HEK293 (cell line): ENCODE measurements at regions not wholly inside any gene's neighbourhood (a gene's known extent, or its start where the extent isn't known, plus 50 kb on each side); places are given as distances from the start of the nearest gene placed in this dataset.

Source experiments
- CTCF ChIA-PET: fragments of 350-600 bp; formaldehyde crosslinking; extraction: SDS; loops from one replicate; lab custom pipeline; 2021; ENCODE audit warnings: antibody characterized with exemption; lab: Yijun Ruan, JAX
- POLR2A ChIA-PET: fragments of 300-600 bp; formaldehyde crosslinking; extraction: SDS; loops from one replicate; lab custom pipeline; 2020; ENCODE audit warnings: antibody characterized with exemption, inconsistent platforms; lab: Yijun Ruan, JAX
- H3K27ac ChIP-seq: fragments of 200-500 bp; sonication (Bioruptor generic); 2 replicates; pipeline ENCODE4 v1.5.1; 2014; ENCODE audit warnings: low read depth, low read length, control low read depth, inconsistent platforms; ENCODE audit errors: extremely low read depth
- H3K36me3 ChIP-seq, 2 experiments: fragments of 200-500 bp in 1 of 2; sonication (Bioruptor generic) in 1 of 2; 1 replicate in 1 of 2; 2 replicates in 1 of 2; pipeline ENCODE4 v1.5.1; 2014 to 2017; ENCODE audit warnings: inconsistent platforms in 2 of 2, low read length in 2 of 2; ENCODE audit not compliant: control insufficient read depth in 2 of 2, insufficient read depth in 1 of 2
- H3K4me1 ChIP-seq: fragments of 200-500 bp; sonication (Bioruptor generic); 2 replicates; pipeline ENCODE4 v1.5.1; 2014; ENCODE audit warnings: mild to moderate bottlenecking, low read length, inconsistent platforms; ENCODE audit not compliant: control insufficient read depth, insufficient read depth
- H3K4me3 ChIP-seq: 2 replicates; pipeline ENCODE4 v1.5.1; 2011; ENCODE audit warnings: low read depth, mild to moderate bottlenecking, control low read depth, low read length, moderate library complexity
- H3K9me3 ChIP-seq: fragments of 200-500 bp; sonication (Bioruptor generic); 2 replicates; pipeline ENCODE4 v1.5.1; 2014; ENCODE audit warnings: low read depth, low read length, inconsistent platforms; ENCODE audit not compliant: control insufficient read depth, insufficient read depth
- CTCF ChIP-seq: fragments of 450-650 bp; formaldehyde crosslinking; IDR thresholded peaks from 2 replicates; pipeline ENCODE4 v1.5.1; 2016; ENCODE audit warnings: missing biosample characterization, missing genetic modification characterization
- INSM2 ChIP-seq: fragments of 450-650 bp; formaldehyde crosslinking; IDR thresholded peaks from 2 replicates; pipeline ENCODE4 v1.5.1; 2016; ENCODE audit warnings: missing biosample characterization, missing genetic modification characterization
- KLF10 ChIP-seq: fragments of 450-650 bp; IDR thresholded peaks from 2 replicates; pipeline ENCODE4 v1.5.1; 2018; ENCODE audit warnings: missing biosample characterization, mild to moderate bottlenecking, missing genetic modification characterization
- ZNF214 ChIP-seq: fragments of 450-650 bp; formaldehyde crosslinking; IDR thresholded peaks from 2 replicates; pipeline ENCODE4 v1.5.1; 2017; ENCODE audit warnings: missing biosample characterization, mild to moderate bottlenecking, missing genetic modification characterization, borderline replicate concordance
- ZNF248 ChIP-seq: fragments of 450-650 bp; formaldehyde crosslinking; IDR thresholded peaks from 2 replicates; pipeline ENCODE4 v1.5.1; 2017; ENCODE audit warnings: missing biosample characterization, missing genetic modification characterization
- ZNF266 ChIP-seq: fragments of 450-650 bp; formaldehyde crosslinking; IDR thresholded peaks from 2 replicates; pipeline ENCODE4 v1.5.1; 2016; ENCODE audit warnings: missing biosample characterization, missing genetic modification characterization, low read depth
- ZNF426 ChIP-seq: fragments of 450-650 bp; formaldehyde crosslinking; IDR thresholded peaks from 2 replicates; pipeline ENCODE4 v1.5.1; 2017; ENCODE audit warnings: missing biosample characterization, missing genetic modification characterization, mild to moderate bottlenecking, inconsistent platforms, moderate library complexity
- ZNF555 ChIP-seq: fragments of 450-650 bp; formaldehyde crosslinking; conservative IDR thresholded peaks from 2 replicates; pipeline ENCODE4 v1.5.1; 2017; ENCODE audit warnings: missing biosample characterization, mild to moderate bottlenecking, missing genetic modification characterization, inconsistent platforms
- ZNF704 ChIP-seq: fragments of 450-650 bp; formaldehyde crosslinking; IDR thresholded peaks from 2 replicates; pipeline ENCODE4 v1.5.1; 2016; ENCODE audit warnings: missing biosample characterization, missing genetic modification characterization
- ZXDB ChIP-seq: fragments of 450-650 bp; formaldehyde crosslinking; IDR thresholded peaks from 2 replicates; pipeline ENCODE4 v1.5.1; 2016; ENCODE audit warnings: missing biosample characterization, missing genetic modification characterization
- TF ChIP-seq, protein P1 (sequence below): fragments of 450-650 bp; formaldehyde crosslinking; IDR thresholded peaks from 2 replicates; pipeline ENCODE4 v1.5.0; 2017; ENCODE audit warnings: missing biosample characterization, missing genetic modification characterization, borderline replicate concordance

GRCh38 chr5:174176511-174176910, 131.0 kb downstream of the NSG2 start (continued):
- TF ChIP-seq, protein P1, sequence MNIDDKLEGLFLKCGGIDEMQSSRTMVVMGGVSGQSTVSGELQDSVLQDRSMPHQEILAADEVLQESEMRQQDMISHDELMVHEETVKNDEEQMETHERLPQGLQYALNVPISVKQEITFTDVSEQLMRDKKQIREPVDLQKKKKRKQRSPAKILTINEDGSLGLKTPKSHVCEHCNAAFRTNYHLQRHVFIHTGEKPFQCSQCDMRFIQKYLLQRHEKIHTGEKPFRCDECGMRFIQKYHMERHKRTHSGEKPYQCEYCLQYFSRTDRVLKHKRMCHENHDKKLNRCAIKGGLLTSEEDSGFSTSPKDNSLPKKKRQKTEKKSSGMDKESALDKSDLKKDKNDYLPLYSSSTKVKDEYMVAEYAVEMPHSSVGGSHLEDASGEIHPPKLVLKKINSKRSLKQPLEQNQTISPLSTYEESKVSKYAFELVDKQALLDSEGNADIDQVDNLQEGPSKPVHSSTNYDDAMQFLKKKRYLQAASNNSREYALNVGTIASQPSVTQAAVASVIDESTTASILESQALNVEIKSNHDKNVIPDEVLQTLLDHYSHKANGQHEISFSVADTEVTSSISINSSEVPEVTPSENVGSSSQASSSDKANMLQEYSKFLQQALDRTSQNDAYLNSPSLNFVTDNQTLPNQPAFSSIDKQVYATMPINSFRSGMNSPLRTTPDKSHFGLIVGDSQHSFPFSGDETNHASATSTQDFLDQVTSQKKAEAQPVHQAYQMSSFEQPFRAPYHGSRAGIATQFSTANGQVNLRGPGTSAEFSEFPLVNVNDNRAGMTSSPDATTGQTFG, result no peak
- TF ChIP-seq, all 188 proteins: peak for 0

DNA sequence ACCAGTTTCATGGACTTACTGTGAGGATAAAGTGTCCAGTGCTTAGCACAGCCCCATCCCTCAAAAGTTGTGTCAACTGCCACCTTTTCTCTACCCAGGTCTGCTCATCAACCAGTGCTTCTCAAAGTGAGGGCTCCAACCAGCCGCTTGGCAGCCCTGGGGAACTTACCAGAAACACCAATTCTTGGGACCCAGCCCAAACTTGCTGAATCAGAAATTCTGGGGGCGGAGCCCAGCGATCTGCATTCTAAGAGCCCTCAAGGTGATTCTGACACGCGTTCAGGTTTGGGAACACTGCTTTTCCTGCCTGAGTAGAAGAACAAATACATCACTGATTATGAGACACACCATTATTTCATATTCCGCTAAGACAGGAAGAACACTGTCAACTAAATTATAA, 132.0 kb downstream of the NSG2 start:
- Histone ChIP-seq H3K27ac (no peak overlapping the region), H3K4me3 (no peak overlapping the region), H3K36me3 (no peaks in the 10 kb centered on the region), H3K9me3 (no peaks in the 10 kb centered on the region)
- TF ChIP-seq ZXDB (tag by site-specific recombination) (no peak), INSM2 (tag by site-specific recombination) (no peak), CTCF (tag by site-specific recombination) (no peak), ZNF266 (tag by site-specific recombination) (no peak), ZNF426 (tag by site-specific recombination) (no peak), ZNF214 (tag by site-specific recombination) (no peak), KLF10 (tag by site-specific recombination) (no peak)
- TF ChIP-seq, all 188 proteins: peak for 0
- ChIA-PET POLR2A (no interaction called here), CTCF (no interaction called here)
- H3K4me1 ChIP-seq, result no peaks in the 10 kb centered on the region

DNA sequence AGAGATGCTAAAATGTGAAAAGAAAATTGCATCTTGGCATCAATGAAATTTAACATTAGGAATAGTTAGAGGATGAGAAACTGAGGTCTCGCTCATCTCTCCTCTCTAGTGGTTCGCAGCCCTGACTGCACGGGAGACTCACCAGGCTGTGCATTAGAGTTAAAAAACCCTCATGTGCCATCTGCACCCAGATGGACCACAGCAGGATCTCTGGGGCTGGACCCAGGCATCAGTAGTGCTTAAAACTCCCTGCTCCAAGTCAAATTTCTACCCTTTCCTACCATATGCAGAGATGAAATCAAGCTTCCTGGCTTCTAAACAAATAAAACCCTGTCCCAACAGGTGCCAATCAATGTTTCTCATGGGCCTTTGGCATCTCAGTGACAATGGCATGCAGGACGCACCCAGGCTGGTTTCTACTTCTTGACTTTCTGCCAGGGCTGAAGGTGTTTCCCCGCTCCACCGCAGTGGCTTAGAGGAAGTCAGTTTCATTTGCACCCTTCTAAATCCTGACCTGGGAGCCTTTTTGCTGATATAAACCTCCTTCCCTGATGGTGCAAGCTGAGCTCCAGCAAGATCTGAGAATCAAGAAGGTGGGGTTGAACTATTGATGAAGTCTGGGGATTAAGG, 132.6 kb downstream of the NSG2 start:
- POLR2A ChIA-PET, result no interaction called here
- CTCF ChIA-PET, result no interaction called here
- no peak overlapping the region for H3K4me3 ChIP-seq
- no peaks in the 10 kb centered on the region for H3K9me3 ChIP-seq
- no peaks in the 10 kb centered on the region for H3K4me1 ChIP-seq
- no peaks in the 10 kb centered on the region for H3K36me3 ChIP-seq
- TF ChIP-seq ZNF704 (tag by site-specific recombination) (no peak), ZNF555 (no peak)
- H3K27ac ChIP-seq, result no peak overlapping the region

GRCh38 chr5:174180639-174181038, 135.1 kb downstream of the NSG2 start:
- H3K36me3 ChIP-seq, result no peaks in the 10 kb centered on the region
- H3K4me3 ChIP-seq, result no peak overlapping the region
- H3K27ac ChIP-seq, result no peak overlapping the region
- ChIA-PET CTCF (no interaction called here), POLR2A (no interaction called here)
- H3K4me1 ChIP-seq, result no peaks in the 10 kb centered on the region
- TF ChIP-seq ZNF248 (tag by site-specific recombination), result no peak
- H3K9me3 ChIP-seq, result no peaks in the 10 kb centered on the region
